GM04504 (cell line): ENCODE measurements at regions not wholly inside any gene's neighbourhood (a gene's known extent, or its start where the extent isn't known, plus 50 kb on each side); places are given as distances from the start of the nearest gene placed in this dataset.
"Not testable (repeated sequence)": the region's sequence is repeated elsewhere in the genome, so short reads cannot be mapped to it uniquely, and the experiment has no call there.

Experiments
- DNase-seq: peaks from one replicate; pipeline ENCODE4 v3.0.0-alpha.2; 2012; ENCODE audit warnings: low read depth

GRCh38 chr2:89833780-89834117, 1142.3 kb downstream of the RPIA start:
- DNase-seq: no peak

GRCh38 chr2:89834306-89834705, 1142.8 kb downstream of the RPIA start:
- DNase-seq: no peak

GRCh38 chr2:89836326-89836725, 1144.9 kb downstream of the RPIA start:
- not testable (repeated sequence) for DNase-seq

GRCh38 chr2:89837962-89838625, 1146.6 kb downstream of the RPIA start:
- DNase-seq: no peak

- DNase-seq: not testable (repeated sequence)
These were observed 1148.7 kb downstream of the RPIA start for GRCh38 chr2:89840175-89840574.

GRCh38 chr2:89840781-89841475, 1149.5 kb downstream of the RPIA start:
- not testable (repeated sequence) for DNase-seq

- DNase-seq: no peak
These were observed 1150.0 kb downstream of the RPIA start for GRCh38 chr2:89841476-89841840.

GRCh38 chr2:89842180-89842908, 1150.9 kb downstream of the RPIA start:
- no peak for DNase-seq

- no peak for DNase-seq
These were observed 1152.9 kb downstream of the RPIA start for GRCh38 chr2:89844221-89844943.

- DNase-seq: no peak
These were observed 1154.1 kb downstream of the RPIA start for GRCh38 chr2:89845532-89845931.

GRCh38 chr2:89848114-89848513, 1156.6 kb downstream of the RPIA start:
- no peak for DNase-seq

GRCh38 chr2:89848763-89849368, 1157.4 kb downstream of the RPIA start:
- no peak for DNase-seq

GRCh38 chr2:89849731-89850130, 1158.3 kb downstream of the RPIA start:
- DNase-seq: no peak

GRCh38 chr2:89850481-89850880, 1159.0 kb downstream of the RPIA start:
- DNase-seq: no peak

GRCh38 chr2:89850881-89851582, 1159.6 kb downstream of the RPIA start:
- no peak for DNase-seq

- DNase-seq: no peak
These were observed 1160.1 kb downstream of the RPIA start for GRCh38 chr2:89851583-89851905.

GRCh38 chr2:89853427-89853826, 1162.0 kb downstream of the RPIA start:
- not testable (repeated sequence) for DNase-seq

- not testable (repeated sequence) for DNase-seq
These were observed 1164.3 kb downstream of the RPIA start for GRCh38 chr2:89855752-89856151.

- DNase-seq: not testable (repeated sequence)
These were observed 1164.8 kb downstream of the RPIA start for GRCh38 chr2:89856305-89856704.

- DNase-seq: not testable (repeated sequence)
These were observed 1170.7 kb downstream of the RPIA start for GRCh38 chr2:89862164-89862563.

- not testable (repeated sequence) for DNase-seq
These were observed 1171.7 kb downstream of the RPIA start for GRCh38 chr2:89863209-89863608.
